ENCODE measurements at regions not wholly inside any gene's neighbourhood (a gene's known extent, or its start where the extent isn't known, plus 50 kb on each side); places are given as distances from the start of the nearest gene placed in this dataset.
A peak's percentile ranks its signal among the peaks of the same experiment; 100 is the strongest.

- no peak for DNase-seq
Measured at GRCh38 chr3:18771931-18772330, 346.8 kb upstream of the SATB1 start.

- no peak for DNase-seq
Measured at GRCh38 chr3:18770800-18771199, 345.7 kb upstream of the SATB1 start.

DNA sequence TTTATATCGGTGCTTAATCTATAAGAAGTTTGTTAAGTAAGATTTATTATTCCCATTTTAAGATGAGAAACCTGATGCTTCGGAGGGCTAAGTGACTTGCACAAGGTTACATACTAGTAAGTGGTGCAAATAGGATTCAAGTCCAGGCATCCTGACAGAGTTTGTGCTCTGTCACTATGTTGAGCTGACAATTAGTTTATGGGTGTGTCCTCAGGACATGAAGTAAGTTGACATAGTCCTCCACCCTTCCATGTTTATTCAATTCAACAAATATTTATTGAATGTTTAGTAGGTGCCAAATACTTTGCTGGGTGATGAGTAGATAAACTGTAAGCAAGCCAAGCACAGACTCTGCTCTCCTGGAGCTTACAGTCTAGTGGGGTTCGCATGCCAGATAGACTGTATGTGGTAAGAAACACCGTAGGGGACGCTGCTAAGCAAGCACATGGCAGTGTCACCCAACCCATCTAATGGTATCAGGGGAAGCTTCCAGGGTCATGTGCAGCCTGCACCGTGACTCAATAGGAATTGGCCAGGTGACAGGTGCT, 342.7 kb upstream of the SATB1 start:
- DNase-seq = no peak

DNA sequence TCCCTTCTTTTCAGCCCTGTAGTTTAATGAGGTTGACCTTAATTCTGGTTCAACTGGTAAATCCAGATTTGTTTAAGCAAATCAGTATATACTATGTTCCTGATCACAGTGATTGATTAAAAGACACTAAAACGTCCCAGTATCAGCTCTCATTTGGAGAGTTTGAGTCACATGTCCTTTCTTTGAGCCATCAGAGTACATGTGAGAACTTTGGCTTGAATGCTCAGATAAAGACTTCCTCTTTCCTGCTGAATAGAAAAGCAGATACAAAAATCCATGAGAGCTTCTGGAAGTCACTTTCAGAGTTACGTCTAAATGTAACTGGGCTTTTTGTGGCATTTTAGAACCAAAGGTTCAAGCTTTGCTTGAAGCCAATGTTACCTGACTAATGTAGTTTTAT, 341.8 kb upstream of the SATB1 start:
- DNase-seq = no peak

- DNase-seq = no peak
Measured at GRCh38 chr3:18765662-18766061, 340.5 kb upstream of the SATB1 start.

DNA sequence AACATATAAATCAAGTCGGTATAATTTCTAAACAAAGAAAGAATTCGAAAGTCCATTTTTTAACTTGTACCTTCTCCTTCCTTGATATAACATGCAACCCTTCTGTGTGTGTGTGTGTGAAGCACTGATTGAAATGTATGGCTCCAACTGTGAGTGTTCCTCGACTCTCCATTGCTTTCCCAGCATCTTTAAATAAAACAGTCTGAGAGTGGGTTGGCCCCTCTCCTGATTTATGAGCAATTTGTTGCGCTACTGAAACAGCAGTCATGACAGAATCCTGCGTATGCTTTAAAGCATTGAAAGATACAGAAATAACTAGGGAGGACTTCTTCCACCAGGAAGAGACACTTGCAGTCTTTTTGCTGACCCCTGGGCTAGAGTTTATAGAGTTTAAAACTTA, 340.0 kb upstream of the SATB1 start:
- DNase-seq = no peak

- no peak for DNase-seq
Measured at GRCh38 chr3:18761530-18761929, 336.4 kb upstream of the SATB1 start.

- no peak for DNase-seq
Measured at GRCh38 chr3:18758047-18758704, 333.0 kb upstream of the SATB1 start.

GRCh38 chr3:18757476-18757875, 332.3 kb upstream of the SATB1 start:
- DNase-seq = no peak

- no peak for DNase-seq
Measured at GRCh38 chr3:18752273-18752934, 327.3 kb upstream of the SATB1 start.

DNA sequence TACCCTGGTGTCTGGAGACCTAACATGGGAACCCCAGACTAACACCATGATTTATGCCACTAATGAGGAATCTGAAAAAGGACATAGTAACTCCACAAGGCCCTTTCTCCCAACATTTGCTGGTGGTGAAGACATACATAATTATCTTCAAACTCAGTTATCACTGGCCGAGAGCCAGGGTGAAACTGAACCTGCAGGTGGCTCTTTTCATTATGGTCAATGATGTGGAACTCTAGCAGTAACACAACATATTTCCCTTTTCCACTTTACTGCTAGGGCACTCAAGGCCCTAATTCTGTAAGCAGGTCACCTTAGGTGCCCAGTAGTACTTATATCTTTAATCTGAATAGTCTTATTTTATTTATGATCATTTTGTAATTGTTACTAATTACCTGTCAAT, 326.4 kb upstream of the SATB1 start:
- no peak for DNase-seq

GRCh38 chr3:18747383-18747782, 322.2 kb upstream of the SATB1 start:
- no peak for DNase-seq

GRCh38 chr3:18745472-18745871, 320.3 kb upstream of the SATB1 start:
- no peak for DNase-seq

DNA sequence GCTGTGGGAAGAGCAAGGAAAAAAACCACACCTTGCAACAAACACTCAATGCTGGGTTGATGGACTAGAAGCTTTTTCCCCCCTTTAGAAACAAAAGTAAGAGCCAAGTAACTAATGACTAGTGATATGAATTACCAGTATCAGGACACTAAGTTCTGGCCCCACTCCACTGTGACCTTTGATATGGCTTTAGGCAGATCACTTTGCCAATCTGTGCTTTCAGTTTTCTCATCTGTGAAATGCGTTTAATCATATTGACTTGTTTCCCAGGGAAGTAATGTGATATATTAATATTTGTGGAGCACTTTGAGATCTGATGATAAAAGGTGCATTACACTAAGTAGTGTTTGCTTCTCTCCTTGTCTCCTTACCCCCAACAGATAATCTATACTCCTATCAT, 319.3 kb upstream of the SATB1 start:
- DNase-seq = no peak

DNA sequence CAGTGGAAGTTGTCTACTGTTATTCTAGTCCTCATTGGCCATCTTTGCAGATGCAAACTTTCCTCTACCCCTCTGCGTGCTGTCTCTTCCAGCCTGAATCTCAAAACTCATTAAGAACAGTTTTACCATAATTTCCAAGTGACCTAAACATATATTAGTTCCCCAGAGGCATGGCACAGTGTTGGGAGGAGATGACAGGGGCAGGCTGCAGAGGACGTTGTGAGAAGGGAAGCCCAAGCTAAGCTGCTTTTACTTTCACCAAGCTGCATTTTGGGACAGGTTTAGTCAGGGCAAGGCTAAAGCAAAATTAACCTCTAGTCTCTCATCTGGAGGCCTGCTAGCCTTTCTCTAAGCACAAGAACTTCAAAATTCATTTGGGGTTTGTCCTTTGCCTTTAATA, 318.6 kb upstream of the SATB1 start:
- peak; percentile 48 for DNase-seq

DNA sequence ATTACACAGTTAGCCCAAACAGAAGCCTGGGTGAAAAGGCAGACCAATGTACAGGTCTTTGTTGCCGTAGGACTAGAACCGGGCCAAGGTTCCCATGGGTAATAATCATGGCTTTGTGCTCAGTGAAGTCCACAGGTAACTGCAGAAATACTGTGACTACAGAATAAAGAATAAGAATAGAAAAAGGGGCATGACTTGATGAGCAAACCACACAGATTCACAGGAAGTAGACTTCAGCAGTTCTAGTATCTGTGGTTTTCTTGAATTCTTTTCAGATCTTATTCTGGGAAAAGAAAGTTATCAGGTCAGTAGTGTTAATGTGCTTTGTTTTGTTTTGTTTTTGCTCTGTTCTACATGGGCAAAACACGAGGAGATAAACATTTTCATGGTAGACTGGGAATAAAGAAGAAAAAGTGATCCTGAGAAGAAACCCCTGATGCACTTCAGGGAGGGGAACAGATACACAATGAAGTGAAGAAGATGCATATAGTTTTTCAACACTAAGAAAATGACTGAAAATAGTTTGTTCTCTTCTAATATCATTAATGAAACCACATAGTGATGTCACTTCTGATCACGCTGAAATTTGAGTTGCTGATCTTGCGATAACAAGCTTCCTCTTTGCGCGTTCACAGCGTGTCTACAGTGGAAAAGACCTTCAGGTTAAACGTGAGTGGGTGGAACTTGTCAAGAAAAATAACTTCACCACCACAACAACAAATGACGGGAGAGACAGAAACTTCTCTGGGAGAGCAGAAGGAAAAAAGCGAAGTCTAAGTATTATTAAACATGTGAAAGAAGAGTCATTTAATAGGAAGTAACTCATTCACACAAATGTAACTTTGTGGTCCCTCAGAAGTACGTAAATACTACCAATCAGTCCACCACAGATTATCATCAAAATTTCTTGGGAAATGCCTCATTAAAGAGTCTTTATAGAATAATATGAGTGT, 315.8 kb upstream of the SATB1 start:
- DNase-seq = peak; percentile 64

DNA sequence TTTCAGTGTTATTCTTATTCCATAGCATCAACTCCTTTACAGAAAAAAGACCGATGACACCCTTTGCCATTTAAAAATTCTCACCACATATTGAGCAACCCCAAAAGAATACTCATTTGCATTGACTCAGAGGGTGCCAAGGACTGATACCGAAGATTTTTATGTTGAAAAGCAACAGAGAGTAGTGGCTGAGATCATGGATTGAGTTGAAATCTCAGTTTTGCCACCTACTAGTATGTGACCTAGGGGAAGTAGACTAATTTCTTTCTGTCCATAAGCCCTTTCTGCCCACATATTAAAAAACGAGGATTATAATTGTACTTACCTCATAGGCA, 313.9 kb upstream of the SATB1 start:
- DNase-seq = no peak

- DNase-seq = no peak
Measured at GRCh38 chr3:18738393-18739098, 313.4 kb upstream of the SATB1 start.

GRCh38 chr3:18735005-18735404, 309.9 kb upstream of the SATB1 start:
- DNase-seq = no peak

DNA sequence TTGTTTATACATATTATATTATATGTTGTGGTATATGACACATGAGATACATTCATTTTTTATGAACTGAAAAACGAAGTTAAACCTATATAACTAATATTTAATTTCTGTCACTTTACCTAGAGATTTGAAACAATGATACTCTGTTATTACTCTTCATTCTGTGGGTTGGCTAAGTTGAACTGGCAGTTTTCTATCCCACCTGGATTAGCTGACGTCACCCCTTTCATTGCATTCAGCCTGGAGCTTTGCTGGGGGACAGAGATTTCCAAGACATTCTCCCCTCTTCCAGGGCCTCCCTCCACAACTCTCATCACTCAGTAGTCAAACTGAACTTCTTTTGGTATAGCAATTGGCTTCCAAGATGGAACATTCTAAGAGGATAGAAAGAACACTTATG, 309.2 kb upstream of the SATB1 start:
- no peak for DNase-seq

GRCh38 chr3:18732474-18732873, 307.3 kb upstream of the SATB1 start:
- DNase-seq = no peak

- no peak for DNase-seq
Measured at GRCh38 chr3:18730491-18730890, 305.4 kb upstream of the SATB1 start.

DNA sequence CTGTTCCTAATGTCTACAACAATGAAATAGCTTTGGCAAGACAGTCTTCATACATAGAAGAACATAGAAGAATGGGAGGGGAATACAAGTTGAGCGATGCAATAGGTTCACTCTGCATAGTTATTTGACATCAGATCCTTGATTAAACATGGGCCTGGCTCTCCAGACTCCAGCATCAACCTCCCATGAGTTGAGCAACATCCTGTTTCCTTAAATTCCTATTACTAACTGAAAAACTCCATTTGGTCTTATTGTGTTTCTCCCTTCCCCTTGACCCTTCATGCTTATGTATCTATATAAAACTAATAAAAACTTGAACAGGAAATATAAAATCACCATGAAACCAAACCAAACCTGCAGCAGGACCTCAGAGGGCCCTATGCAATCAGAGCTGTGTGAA, 304.5 kb upstream of the SATB1 start:
- no peak for DNase-seq

Data from stimulated activated CD8-positive, alpha-beta memory T cell treated with anti-CD3 and anti-CD28 coated beads, Interleukin-4, amount 100 ng/mL, for 48 hours (primary cell).